HG03060 (cell line): ENCODE measurements at regions not wholly inside any gene's neighbourhood (a gene's known extent, or its start where the extent isn't known, plus 50 kb on each side); places are given as distances from the start of the nearest gene placed in this dataset.
"Not testable (repeated sequence)": the region's sequence is repeated elsewhere in the genome, so short reads cannot be mapped to it uniquely, and the experiment has no call there.

ENCODE experiments used
- ATAC-seq: cut with Tn5 transposase; IDR thresholded peaks from one replicate; pipeline ENCODE4 v1.9.1; 2021; ENCODE audit warnings: low read depth, moderate number of reproducible peaks; ENCODE audit not compliant: unreplicated experiment

DNA sequence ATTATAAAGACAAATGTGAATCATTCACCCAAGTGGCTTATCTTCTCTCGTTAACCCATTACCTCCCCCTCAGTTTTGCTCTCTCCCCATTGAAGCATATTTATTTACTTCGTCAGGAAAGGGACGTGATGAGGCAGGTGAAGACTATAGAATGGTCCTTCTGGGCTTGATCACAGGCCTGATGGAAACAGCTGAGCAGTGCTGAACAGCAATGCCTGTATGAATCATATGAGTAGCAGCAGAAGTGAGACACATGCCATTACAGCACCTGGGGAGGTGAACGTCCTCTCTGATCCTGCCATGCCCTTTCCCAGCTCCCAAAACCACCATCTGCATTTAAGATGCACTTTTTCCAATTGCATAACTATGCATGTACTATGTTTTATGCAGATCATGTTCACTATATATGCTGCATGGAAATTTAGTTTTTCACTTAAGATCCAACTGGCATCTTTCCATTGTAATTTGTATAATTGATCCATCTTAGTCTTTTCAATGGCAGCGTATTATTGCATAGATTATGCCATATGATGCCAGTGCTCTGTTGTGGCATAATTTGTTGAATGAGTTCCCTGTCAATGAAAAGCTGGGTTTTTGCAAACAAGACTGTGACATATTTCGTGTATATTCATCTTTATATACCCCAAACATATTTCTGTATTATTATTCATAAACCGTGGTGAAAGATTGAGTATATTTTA, 105.3 kb downstream of the CXCL12 start:
- ATAC-seq, result no peak

DNA sequence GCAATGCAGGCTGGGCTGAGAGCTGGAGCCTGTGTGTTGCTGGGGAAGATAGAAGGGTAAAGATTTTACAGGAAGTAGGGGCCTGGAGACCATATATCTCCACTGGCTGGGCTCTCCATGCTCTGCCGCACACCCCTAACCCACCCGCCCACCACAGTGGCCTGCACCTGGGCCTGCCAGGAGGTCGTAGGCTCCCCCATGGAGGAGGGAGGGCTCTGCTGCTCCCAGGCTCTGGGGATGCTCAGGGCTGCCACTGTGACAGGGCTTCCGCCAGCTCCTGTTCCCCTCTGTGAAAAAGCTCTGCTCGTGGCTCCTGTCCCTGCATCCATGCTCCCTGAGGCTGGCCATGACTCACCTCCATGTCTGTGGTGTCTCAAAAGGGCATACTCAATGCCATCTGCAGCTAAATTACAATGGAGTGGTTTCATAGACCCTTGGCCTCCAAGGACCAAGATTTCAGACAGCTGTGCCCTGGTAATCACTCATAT, 106.0 kb downstream of the CXCL12 start:
- no peak for ATAC-seq

DNA sequence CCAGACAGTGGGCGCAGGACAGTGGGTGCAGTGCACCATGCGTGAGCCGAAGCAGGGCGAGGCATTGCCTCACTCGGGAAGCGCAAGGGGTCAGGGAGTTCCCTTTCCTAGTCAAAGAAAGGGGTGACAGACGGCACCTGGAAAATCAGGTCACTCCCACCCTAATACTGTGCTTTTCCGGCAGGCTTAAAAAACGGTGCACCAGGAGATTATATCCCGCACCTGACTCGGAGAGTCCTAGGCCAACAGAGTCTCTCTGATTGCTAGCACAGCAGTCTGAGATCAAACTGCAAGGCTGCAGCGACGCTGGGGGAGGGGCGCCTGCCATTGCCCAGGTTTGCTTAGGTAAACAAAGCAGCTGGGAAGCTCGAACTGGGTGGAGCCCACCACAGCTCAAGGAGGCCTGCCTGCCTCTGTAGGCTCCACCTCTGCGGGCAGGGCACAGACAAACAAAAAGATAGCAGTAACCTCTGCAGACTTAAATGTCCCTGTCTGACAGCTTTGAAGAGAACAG, 116.4 kb downstream of the CXCL12 start:
- ATAC-seq, result not testable (repeated sequence)

DNA sequence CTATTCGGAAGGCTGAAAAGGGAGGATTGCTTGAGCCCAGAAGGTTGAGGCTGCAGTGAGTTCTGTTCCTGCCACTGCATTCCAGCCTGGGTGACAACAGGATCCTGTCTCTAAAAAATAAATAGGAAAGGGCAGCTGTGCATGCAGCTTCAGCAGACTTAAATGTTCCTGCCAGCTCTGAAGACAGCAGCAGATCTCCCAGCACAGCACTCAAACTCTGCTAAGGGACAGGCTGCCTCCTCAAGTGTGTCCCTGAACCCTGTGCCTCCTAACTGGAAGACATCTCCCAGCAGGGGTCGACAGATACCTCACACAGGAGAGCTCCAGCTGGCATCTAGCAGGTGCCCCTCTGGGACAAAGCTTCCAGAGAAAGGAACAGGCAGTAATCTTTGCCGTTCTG, 117.9 kb downstream of the CXCL12 start:
- no peak for ATAC-seq

DNA sequence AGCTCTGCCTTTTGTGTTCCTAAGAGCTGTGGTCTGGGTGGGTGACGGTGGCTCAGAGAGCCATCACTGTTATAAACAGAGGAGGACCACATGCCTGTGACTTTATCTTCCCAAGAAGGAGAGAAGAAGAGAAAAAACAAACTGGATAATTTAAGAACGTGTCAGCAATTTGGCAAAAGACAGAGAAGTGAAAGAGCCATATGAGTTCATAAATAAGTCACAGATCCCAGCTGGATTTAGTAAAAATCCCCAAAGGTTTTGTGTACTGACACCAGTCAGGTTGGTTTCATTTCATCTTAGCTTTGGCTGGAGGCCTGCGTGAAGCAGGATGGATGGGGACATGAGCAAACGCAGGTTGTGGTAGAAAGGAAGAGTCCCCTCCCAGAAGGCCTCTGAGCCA, 120.7 kb downstream of the CXCL12 start:
- ATAC-seq, result no peak

DNA sequence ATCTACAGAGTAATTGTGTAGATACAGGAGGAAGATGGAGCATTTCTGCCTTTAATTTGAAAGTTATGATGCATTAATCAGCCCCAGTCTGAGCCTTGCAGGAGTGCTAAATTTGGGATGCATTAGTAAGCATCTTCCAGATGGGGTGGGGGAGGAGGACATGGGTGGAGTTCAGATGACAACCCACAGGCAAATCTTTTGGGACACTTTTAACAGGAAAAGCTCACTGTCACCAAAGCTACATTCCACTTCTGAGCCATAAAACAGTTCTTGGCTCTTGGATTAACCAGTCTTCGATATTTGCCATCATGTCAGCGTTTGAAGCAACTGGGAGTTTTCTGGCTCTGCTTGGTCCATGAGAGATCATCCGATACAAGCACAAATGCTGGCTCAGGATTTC, 121.1 kb downstream of the CXCL12 start:
- no peak for ATAC-seq

DNA sequence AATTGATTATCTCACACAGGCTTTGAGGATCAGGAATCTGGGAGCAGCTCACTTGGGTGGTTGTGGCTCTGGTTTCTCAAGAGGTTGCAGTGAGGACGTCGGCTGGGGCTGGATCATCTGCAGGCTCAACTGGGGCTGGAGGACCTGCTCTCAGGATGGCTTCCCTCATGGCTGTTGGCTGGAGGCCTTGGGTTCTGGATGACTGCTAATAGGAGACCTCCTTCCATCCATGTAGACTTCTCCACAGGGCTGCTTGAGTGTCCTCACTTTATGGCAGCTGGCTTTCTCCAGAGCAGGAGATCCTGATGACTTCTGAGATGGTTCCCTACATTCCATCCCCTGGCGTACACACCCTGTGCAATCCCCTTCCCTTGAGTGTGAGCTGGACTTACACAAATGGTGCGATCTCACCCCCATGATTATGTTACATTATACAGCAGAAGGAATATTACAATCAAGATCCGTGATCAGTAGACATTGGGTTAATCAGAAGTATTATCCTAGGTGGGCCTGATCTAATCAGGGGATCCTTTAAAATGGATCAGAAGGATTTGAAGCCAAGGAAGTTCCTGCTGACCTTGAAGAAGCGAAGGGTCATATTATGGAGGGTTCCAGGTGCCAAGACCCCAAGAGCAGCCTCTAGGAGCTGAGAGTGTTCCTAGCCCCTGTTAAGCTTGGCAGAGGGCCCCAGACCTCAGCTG, 122.2 kb downstream of the CXCL12 start:
- ATAC-seq, result no peak

DNA sequence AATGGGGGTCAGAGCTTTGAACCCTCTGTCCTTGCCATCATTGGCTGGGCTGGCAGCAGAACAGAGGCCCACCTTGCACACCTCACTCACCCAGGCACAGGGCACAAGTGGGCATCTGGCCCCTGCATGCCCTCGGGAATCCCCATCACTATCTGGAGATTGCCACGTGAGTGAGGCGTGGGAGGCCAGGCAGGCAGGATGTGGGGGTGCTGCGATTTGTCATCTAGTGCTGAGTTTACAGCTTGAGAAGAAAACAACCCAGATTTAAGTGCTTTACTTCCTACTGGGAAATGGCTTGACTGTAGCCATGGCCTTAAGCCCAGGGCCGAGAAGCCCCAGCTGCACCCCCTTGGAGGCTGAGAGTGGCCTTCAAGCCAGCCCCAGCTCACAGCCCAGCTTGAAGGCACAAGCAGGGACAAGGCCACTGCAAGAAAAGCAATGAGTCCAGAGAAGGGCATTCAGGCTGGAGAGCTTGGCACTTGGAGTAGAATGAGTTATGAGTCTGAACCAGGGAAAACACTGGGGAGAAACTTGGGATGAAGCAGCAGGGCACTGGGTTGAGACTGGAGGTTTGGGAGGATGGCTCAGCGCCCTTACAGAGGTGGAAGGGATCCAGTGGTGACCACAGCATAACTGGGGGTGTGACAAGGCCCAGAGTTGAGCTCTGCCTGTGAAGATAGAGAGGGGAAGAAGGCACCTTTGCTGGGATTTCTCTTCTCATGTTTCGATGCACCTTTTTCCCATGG, 123.0 kb downstream of the CXCL12 start:
- no peak for ATAC-seq

DNA sequence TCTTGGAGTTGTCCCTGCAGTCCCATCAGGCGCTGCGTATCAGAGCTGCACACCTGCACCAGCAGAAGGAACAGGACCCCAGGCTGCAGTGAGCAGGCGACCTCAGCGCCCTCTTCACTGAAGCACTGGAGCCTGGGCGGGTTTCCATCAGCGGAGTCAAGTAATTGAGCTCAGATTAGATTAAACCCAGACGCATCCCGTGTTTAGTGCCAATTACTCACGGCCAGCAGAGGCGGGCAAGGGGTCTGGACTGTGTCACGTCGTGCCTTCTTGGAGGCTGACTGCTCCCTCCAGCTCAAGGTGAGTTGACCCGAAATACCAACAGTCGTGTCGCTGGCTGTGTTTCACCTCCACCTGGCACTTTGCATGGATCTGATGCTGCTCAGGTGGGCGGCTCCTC, 123.6 kb downstream of the CXCL12 start:
- ATAC-seq, result no peak

DNA sequence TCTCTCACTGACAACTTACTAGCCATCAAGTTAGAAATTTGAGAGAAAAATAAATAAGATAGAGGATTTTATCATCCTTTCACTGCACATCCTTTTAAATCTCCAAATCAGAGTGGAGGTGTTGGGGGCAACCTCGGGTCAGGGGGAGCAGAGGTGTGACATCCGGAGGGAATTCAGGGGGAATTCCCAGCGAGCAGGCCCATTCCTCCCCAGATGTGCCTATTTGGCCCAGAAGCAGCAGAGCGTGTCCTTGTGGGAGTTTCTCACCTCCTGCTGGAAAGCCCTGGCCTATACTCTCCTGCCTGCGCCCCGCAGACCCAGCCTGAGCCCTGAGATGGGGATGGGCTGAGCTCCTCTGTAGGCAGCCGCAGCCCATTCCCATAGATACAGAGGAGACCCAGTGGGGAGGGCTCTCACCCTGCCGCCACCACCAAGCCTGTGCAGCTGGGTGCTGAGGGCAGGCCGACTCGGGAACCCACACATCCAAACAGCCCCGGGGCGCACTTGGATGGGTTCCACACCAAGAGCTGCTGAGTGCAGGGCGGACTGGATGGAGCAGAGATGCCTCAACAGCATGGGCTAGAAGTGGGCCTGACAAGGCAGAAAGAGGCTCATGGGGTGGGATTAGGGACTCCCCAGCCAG, 124.5 kb downstream of the CXCL12 start:
- no peak for ATAC-seq

DNA sequence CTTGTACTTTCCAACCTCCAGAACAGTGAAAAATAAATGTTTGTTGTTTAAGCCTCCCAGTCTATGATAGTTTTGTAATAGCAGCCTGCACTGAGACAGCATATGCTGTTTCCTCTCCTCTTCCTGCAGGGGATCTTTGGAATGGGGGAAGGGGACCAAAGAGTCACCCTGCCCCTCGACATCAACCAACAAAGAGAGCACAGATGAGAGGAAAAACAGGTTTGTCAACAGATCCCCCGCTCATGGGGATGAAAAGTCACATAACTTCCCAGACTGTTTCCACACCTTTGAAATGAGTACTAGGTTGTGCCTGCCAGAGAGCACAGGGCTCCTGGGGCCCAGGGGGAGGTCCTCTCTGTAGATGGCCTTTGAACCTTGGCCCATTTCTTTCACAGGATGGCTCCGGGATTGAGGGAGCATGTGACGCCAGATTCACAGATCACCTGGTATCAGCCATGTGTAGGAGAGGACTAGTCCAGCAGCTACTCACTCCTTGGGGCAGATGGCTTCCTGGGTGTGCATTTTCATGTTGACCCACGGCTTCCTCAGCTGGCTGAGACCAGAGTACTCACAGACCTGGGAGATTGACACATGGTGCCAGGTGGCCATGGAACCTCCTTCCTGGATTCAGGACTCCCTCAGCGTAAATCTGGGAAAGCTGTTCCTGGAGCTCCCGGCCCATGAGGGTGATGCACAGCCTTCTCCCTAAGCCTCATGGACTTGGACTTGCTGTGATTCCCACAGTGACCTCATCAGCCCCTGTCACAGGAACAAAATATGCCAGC, 125.6 kb downstream of the CXCL12 start:
- ATAC-seq, result no peak

DNA sequence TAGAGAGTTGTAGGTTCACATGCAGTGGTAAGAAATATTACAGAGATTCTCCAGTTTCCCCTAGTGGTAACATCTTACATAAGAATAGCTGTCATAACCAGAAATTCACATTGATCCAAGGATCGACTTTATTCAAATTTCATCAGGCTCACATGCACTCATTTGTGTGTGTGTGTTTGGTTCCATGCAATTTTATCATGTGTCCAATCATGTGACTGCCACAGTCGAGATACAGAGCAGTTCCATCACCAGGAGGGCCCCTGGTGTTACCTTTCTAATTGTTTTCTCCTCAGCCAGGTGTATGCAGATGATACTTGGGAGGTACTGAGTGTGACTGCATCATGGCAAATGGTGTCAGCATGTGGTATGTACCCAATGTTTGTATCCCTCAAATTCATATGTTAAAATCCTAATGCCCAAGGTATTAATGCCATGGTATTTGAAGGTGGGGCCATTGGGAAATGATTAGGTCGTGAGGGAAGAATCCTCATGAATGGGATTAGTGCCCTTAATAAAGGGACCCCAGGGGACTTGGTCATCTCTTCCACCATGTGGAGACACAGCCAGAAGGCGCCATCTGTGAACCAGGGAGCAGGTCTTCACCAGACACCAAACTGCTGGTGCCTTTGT, 126.3 kb downstream of the CXCL12 start:
- ATAC-seq, result no peak

DNA sequence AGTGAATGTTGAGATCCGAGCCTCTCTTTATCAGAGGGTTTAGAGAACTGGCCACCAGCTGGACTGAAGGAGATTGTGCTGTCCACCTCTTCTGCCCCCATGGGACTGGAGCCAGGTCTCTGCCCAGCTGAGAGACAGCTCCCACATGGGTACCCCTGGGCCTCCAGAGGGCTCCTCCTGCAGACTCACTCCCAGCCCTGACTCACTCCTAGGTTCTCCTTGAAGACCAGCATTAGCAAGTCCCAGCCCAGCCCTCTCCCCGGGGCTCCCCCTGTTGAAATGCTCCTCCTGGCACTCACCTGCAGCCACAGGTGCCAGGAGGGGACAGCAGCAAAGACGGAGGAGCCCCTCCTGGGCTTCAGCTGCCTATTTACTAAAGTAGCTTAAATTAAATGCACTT, 126.9 kb downstream of the CXCL12 start:
- ATAC-seq, result no peak

DNA sequence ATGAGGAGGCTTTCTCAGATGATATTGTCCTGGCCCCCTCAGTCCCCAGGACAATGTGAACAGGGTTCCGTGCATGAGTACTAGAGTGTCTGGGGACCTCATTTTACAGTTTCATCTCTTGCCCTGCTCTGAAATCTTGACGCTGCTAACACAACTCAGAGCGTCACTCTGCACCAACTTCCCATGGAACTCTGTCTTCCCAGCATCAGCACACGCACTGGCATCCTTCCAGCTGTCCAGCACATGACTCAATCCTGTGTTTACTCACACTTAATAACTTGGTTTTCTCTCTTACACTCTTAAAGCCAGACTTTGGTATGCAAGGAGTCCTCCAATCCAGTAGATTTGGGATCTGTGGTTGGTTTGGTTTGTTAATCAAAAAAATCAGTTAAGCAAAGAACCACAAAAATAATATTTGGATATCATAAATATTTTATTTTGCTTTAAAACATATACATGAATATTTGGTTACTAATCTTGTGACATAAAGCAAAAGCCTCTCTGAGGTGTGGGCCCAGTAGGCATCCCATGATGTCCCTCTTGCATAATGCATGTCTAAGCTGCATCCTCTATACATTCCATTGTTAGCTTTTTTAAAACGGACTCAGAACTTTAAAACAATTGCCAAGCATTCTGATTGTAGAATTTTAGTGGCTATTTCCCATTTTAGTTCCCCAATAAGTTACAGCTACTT, 131.0 kb downstream of the CXCL12 start:
- no peak for ATAC-seq

DNA sequence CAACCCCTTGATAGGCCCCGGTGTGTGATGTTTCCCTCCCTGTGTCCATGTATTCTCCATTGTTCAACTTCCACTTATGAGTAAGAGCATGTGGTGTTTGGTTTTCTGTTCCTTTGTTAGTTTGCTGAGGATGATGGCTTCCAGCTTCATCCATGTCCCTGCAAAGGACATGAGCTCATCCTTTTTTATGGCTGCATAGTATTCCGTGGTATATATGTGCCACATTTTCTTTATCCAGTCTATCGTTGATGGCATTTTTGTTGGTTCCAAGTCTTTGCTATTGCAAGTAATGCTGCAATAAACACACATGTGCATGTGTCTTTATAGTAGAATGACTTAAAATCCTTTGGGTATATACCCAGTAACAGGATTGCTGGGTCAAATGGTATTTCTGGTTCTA, 132.3 kb downstream of the CXCL12 start:
- not testable (repeated sequence) for ATAC-seq

DNA sequence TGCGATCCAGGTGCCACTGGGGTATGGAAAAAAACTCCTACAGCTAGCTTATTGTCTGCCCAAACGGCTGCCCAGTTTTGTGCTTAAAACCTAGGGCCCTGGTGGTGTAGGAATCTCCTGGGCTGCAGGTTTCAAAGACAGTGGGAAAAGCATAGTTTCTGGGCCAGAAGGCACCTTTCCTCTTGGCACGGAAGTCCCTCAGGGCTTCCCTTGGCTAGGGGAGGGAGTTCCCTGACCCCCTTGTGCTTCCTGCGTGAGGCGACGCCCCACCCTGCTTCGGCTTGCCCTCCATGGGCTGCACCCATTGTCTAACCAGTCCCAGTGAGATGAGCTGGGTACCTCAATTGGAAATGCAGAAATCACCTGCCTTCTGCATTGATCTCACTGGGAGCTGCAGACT, 135.0 kb downstream of the CXCL12 start:
- not testable (repeated sequence) for ATAC-seq

DNA sequence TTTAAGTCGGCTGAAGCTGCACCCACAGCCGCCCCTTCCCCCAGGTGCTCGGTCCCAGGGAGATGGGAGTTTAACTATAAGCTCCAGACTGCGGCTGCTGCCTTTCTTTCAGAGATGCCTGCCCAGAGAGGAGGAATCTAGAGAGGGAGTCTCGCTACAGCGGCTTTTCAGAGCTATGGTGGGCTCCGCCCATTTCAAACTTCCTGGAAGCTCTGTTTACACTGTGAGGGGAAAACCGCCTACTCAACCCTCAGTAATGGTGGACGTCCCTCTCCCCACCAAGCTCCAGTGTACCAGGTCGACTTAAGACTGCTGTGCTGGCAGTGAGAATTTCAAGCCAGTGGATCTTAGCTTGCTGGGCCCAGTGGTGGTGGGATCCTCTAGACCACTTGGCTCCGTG, 135.4 kb downstream of the CXCL12 start:
- ATAC-seq, result no peak

DNA sequence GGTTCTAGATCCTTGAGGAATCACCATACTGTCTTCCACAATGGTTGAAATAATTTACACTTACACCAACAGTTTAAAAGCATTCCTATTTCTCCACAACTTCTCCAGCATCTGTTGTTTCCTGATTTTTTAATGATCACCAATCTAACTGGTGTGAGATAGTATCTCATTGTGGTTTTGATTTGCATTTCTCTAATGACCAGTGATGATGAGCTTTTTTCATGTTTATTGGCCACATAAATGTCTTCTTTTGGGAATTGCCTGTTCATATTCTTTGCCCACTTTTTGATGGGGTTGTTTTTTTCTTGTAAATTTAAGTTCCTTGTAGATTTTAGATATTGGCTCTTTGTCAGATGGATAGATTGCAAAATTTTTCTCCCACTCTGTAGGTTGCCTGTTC, 138.2 kb downstream of the CXCL12 start:
- ATAC-seq, result not testable (repeated sequence)

DNA sequence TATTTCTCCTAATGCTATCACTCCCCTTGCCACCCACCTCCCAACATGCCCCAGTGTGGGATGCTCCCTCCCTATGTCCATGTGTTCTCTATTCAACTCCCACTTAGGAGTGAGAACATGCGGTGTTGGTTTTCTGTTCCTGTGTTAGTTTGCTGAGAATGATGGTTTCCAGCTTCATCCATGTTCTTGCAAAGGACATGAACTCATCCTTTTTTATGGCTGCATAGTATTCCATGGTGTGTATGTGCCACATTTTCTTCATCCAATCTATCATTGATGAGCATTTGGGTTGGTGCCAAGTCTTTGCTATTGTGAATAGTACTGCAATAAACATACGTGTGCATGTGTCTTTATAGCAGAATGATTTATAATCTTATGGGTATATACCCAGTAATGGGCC, 138.6 kb downstream of the CXCL12 start:
- not testable (repeated sequence) for ATAC-seq
